Thyroid gland (tissue), 4 donors: ENCODE measurements at regions not wholly inside any gene's neighbourhood (a gene's known extent, or its start where the extent isn't known, plus 50 kb on each side); places are given as distances from the start of the nearest gene placed in this dataset.

ENCODE experiments used
- DNase-seq, 2 donors: peaks; one replicate each; pipeline ENCODE4 v3.0.0-alpha.2; 2019
- H3K27ac ChIP-seq, 3 donors: fragments of 200-600 bp; sonication (generic); 1 replicate in 2 of 3; 2 replicates in 1 of 3; pipeline ENCODE4 v1.5.1; 2016 to 2019; ENCODE audit warnings: mild to moderate bottlenecking in 1 of 3, moderate library complexity in 1 of 3
- H3K27me3 ChIP-seq: fragments of 200-600 bp; sonication (generic); one replicate; pipeline ENCODE4 v1.5.1; 2019
- H3K36me3 ChIP-seq, 2 donors: fragments of 200-600 bp; sonication (generic); one replicate each; pipeline ENCODE4 v1.5.1; 2016 to 2019
- H3K4me1 ChIP-seq, 2 donors: fragments of 200-600 bp; sonication (generic); one replicate each; pipeline ENCODE4 v1.5.1; 2017 to 2019
- H3K4me3 ChIP-seq, 3 donors: fragments of 200-600 bp; sonication (generic); replicated peaks in 1 of 3; 1 replicate in 2 of 3; 2 replicates in 1 of 3; pipeline ENCODE4 v1.5.1; 2016; ENCODE audit warnings: mild to moderate bottlenecking in 1 of 3
- H3K9me3 ChIP-seq: fragments of 200-600 bp; sonication (generic); one replicate; pipeline ENCODE4 v1.5.1; 2017
- CTCF ChIP-seq, 6 experiments: fragments of 200-600 bp in 3 of 6; fragments of 450-650 bp in 3 of 6; sonication (generic) in 3 of 6; IDR thresholded peaks; one replicate each; pipeline ENCODE4 v1.5.1; 2016 to 2019; ENCODE audit warnings: antibody characterized with exemption in 6 of 6, mild to moderate bottlenecking in 2 of 6, inconsistent platforms in 1 of 6, moderate library complexity in 1 of 6
- POLR2A ChIP-seq, 2 donors: fragments of 450-650 bp; IDR thresholded peaks; one replicate each; pipeline ENCODE4 v1.6.1; 2017; ENCODE audit warnings: antibody characterized with exemption in 2 of 2, mild to moderate bottlenecking in 2 of 2, moderate library complexity in 1 of 2
- WGBS, 2 donors: methylation state at CpG; one replicate each; pipeline ENCODE4 v1.1.5; 2017; 5-methylcytosine and 5-hydroxymethylcytosine counted together
- intact Hi-C: fragments of 100-400 bp; cut with DNase I; formaldehyde crosslinking; loops from one replicate; pipeline ENCODE4 v1.15.1; 2023

- Histone ChIP-seq H3K4me1 (peaks cover 0 to 7% of the 10 kb centered on the region in 2 donors), H3K36me3 (no peaks in the 10 kb centered on the region), H3K4me3 (no peak overlapping the region), H3K27ac (no peak overlapping the region), H3K9me3 (no peaks in the 10 kb centered on the region), H3K27me3 (no peaks in the 10 kb centered on the region)
- intact Hi-C loops = no loop called here
- peak in 1 of 2 donors; percentile 21 for DNase-seq
- peak in 5 of 6 experiments; percentile 27 to 74 (median 45) for TF ChIP-seq CTCF (IDR thresholded peaks at IDR 0.05)
- no peak for TF ChIP-seq POLR2A (IDR thresholded peaks at IDR 0.05)
- 58 to 70% methylated on average over 8 of the region's 8 CpGs for WGBS, 2 donors
These were observed 127.9 kb upstream of the PRSS58 start for GRCh38 chr7:142385491-142386340.

GRCh38 chr7:142384493-142384922 lies 126.7 kb upstream of the PRSS58 start:
- TF ChIP-seq POLR2A (IDR thresholded peaks at IDR 0.05) (no peak), CTCF (IDR thresholded peaks at IDR 0.05) (no peak)
- DNase-seq = no peak
- Histone ChIP-seq H3K27me3 (no peaks in the 10 kb centered on the region), H3K4me1 (peaks cover 0 to 7% of the 10 kb centered on the region in 2 donors), H3K9me3 (no peaks in the 10 kb centered on the region), H3K4me3 (no peak overlapping the region), H3K27ac (no peak overlapping the region), H3K36me3 (no peaks in the 10 kb centered on the region)
- WGBS, 2 donors = 83 to 86% methylated on average over 11 of the region's 11 CpGs
- intact Hi-C loops = no loop called here

GRCh38 chr7:142383841-142384492 lies 126.1 kb upstream of the PRSS58 start:
- intact Hi-C loops = no loop called here
- H3K27ac ChIP-seq = no peak overlapping the region
- no peaks in the 10 kb centered on the region for H3K36me3 ChIP-seq
- H3K4me1 ChIP-seq = peaks cover 0 to 7% of the 10 kb centered on the region in 2 donors
- no peaks in the 10 kb centered on the region for H3K27me3 ChIP-seq
- no peaks in the 10 kb centered on the region for H3K9me3 ChIP-seq
- WGBS, 2 donors = 82 to 85% methylated on average over 6 of the region's 6 CpGs
- no peak overlapping the region for H3K4me3 ChIP-seq
- no peak for DNase-seq
- TF ChIP-seq CTCF (IDR thresholded peaks at IDR 0.05) = no peak
- no peak for TF ChIP-seq POLR2A (IDR thresholded peaks at IDR 0.05)

GRCh38 chr7:142381727-142382390 lies 124.0 kb upstream of the PRSS58 start:
- no peaks in the 10 kb centered on the region for H3K9me3 ChIP-seq
- H3K4me3 ChIP-seq = no peak overlapping the region
- no peak for DNase-seq
- H3K27me3 ChIP-seq = no peaks in the 10 kb centered on the region
- H3K4me1 ChIP-seq = peaks cover 0 to 7% of the 10 kb centered on the region in 2 donors
- intact Hi-C loops = no loop called here
- no peak for TF ChIP-seq CTCF (IDR thresholded peaks at IDR 0.05)
- no peak for TF ChIP-seq POLR2A (IDR thresholded peaks at IDR 0.05)
- 91 to 92% methylated on average over 2 of the region's 2 CpGs for WGBS, 2 donors
- H3K36me3 ChIP-seq = no peaks in the 10 kb centered on the region
- H3K27ac ChIP-seq = no peak overlapping the region
